ENCODE measurements at regions not wholly inside any gene's neighbourhood (a gene's known extent, or its start where the extent isn't known, plus 50 kb on each side); places are given as distances from the start of the nearest gene placed in this dataset.
"Not testable (repeated sequence)": the region's sequence is repeated elsewhere in the genome, so short reads cannot be mapped to it uniquely, and the experiment has no call there.

DNA sequence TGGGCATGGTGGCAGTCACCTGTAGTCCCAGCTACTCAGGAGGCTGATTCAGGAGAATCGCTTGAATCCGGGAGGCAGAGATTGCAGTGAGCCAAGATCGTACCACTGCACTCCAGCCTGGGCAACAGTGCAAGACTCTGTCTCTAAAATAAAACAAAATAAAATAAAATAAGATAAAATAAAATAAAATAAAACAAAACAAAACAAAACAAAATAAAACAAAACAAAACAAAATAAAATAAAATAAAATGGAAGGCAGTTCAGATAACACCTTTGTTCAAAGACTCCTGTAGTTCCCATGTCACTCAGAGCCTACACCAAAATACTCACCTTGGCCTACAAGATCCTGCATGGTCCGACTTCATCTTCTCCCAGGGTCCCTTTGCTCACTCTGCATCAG, 61.3 kb downstream of the SYF2 start:
- not testable (repeated sequence) for DNase-seq

DNA sequence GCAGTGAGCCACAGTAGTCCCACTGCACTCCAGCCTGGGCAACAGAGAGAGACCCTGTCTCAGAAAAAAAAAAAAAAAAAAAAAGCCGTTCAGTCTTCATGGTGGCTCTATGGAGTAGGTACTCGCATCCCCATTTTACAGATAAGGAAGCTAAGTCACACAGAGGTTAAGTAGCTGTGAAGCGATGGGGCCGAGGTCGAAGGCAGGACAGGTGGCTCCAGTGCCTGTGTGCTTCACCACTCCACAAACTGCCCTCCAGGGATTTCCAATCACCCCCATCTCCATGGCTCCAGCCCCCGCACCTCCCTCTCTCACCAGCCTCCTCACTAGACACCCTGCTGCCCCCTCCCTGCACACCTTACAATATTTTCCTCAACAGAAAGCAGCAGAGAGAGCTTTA, 61.9 kb downstream of the SYF2 start:
- DNase-seq = no peak

DNA sequence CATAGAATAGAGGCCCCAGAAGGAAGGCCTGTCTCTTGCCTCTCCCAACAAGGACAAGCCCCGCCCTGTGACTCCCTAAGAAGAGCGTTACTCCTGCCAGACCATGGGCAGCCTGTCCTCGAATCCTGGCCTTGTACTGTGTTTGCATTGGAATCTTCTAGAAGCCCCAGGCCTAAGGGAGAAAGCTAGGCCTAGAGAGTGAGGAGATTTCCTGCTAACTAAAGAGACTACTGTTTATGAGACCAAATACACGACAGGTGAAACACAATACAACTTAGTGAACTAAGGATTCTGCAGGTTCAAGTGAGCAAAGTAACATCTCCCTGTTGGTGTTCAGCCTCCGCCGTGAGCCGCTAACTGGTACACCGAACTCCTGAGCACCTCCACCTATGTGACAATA, 62.7 kb downstream of the SYF2 start:
- no peak for DNase-seq

DNA sequence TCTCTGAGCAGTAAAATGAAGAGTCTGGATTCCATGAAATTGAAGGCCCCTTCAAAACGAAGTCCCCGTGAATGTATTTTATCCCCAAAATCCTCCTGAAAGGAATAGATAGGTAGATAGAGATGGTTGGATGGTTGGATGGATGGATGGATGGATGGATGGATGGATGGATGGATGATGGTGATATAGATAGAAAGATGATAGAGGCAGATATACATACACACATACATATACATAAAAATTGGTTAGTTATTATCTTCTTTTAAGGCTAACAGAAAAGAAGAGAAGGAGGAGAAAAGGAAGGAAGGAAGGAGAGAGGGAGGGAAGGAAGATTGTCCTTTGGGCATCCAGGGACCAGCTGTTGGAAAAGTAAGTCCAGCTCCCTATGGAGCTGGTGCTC, 63.1 kb downstream of the SYF2 start:
- DNase-seq = no peak

DNA sequence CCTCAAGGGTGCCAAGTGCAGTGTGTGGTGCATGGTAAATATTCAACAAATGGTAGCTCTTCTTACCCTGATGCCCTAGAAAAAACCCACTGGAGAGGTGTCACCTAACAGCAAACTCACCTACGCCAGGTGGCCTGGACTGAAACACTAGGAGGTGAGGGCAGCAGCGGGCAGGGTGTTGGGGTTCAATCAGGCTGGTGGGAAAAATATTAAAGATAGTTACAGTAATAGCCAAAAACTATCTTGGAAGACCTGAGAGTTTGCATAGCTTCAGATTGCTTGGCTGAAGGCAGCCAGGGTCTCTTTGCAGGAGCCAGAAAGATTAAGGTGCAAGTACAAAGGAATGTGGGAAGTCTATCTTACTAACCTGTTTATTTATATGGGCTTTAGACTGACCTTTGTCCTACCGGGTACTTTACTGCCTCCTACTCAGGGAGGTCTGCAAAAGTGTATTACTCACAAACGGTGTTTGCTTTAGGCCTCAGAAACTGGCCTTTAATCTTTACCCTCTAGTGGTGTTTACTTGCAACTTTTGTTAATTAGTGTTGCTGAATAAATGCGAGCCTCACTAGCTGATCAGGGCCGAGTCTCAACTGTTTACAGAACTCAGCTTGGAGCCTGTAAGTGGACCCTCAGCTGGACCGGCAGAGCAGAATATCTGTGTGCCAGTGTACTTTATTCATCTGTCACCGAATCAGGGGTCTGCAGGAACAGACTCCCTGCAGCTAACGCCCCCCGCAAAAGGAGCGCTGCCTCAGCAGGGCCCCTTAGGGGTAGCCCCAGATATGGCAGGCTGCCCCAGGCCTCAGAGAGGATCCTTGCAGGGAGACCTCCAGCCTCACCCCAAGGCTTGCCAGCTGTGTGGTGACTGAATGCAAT, 63.9 kb downstream of the SYF2 start:
- DNase-seq = no peak

DNA sequence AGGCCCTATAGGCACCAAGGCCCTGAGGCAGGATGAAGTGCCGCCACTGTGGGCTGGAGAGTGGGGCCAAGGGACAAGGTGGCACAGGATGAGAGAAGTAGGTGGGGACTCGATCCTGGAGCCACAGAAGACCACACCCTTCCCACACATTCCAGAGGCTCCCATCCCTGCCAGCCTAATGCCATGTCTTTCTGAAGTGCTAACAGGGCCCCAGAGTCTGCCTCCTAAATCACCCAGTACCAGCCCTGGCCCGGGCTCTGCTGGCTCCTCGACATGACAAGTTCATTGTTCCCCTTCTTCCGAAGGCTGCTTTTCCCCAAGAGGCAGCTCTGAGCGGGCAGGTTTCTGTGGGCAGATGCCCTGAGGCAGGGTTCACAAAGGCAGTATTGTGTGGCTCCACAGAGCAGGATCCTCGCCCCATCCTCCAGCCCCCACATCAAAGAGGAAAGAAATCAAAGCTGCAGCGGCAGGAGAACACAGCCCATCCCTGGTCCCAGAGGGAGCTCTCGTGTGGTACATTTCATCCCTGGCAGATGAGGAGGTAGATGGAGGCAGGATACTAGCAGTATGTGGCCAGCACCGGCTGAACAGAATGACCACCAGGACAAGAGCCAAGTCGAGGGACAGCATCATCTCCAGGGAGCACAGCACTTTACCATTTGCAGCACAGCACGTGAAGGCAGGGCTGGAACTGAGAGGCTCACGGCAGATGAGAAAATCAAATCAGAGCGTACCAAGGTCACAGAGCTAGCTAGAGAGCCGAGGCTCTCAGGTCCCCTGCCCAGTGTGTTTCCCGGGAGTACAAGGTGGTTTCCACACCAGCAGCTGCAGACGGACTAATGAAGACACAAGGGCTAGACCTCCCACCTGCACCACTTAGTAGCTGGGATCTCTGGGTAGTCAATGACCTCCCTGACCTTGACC, 64.8 kb downstream of the SYF2 start:
- DNase-seq = no peak

DNA sequence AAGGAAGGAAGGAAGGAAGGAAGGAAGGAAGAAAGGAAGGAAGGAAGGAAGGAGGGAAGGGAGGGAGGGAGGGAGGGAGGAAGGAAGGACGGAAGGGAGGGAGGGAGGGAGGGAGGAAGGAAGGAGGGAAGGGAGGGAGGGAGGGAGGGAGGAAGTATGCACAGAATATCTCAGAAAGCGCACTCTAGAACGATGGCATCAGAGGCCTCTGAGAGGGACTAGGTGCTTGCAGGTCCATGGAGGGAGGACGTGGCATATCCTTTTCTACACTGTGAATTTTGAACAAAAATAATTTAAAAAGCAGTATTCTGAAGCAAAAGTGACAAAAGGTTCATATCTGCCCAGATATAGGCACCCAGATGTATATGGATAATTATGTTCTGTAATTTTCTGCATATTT, 65.5 kb downstream of the SYF2 start:
- no peak for DNase-seq

DNA sequence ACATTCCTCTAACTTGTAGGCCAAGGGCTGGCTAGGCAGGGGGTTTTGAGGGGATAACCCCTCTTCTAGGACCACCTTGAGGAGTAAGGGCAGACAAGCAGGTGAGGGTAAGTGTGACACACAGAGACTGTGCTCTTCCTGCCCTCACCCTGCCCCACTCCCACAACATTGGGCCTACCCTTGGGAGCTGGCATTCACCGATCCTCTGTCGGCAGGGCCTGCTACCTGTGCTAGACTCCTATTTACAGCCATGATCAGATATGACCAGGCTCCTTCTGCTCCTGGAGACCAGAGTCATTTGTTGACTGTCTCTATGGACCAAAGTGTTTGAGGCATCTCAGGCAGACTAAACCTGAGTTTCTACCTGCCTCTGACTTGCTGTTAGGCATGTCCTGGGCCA, 68.3 kb downstream of the SYF2 start:
- no peak for DNase-seq

DNA sequence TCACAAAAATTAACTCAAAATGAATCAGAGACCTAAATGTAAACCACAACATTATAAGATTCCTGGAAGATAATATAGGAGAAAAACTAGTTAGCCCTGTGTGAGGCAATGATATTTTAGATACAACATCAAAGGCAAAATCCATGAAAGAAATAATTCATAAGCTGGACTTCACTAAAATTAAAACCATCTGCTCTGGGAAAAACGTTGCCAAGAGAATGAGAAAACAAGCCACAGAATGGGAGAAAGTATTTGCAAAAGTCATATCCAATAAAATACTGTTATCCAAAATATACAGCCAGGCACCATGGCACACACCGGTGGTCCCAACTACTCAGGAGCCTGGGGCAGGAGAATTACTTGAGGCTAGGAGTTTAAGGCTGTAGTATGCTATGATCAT, 70.3 kb downstream of the SYF2 start:
- no peak for DNase-seq

DNA sequence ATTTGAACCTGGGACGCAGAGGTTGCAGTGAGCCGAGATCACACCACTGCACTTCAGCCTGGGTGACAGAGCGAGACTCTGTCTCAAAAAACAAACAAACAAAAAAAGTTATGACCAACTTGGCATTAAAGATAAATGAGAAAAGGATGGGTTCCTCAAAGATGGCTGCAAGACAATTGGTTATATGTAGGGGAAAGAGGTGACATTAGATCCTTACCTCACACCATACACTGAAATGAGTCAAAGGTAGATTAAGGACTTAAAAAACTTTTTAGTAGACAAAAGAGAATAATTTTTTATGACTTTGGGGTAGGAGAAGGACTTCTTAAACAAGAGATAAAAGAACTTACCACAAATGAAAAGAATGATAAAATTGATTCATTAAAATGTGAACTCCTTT, 74.5 kb downstream of the SYF2 start:
- DNase-seq = no peak

DNA sequence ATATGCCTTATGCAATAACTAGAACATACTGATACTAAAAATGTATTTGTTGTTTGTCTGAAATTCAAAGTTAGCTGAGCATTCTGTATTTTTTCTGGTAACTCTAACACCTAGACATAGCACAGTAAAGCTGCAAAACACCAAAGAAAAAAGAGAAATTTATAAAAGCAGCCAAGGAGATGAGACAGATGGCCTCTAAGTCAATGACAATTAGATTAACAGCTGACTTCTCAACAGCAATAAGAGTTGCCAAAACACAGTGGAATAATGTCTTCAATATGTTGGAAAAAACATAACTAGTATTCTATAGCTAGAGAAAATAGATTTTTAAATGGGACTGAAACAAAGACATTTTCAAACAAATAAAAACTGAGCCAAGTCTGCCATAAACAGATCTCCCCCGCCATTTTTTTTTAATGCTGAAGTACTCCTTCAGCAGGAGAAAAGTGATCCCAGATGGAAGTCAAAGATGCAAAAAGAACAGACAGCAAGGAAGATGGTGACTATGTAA, 81.3 kb downstream of the SYF2 start:
- DNase-seq = no peak

DNA sequence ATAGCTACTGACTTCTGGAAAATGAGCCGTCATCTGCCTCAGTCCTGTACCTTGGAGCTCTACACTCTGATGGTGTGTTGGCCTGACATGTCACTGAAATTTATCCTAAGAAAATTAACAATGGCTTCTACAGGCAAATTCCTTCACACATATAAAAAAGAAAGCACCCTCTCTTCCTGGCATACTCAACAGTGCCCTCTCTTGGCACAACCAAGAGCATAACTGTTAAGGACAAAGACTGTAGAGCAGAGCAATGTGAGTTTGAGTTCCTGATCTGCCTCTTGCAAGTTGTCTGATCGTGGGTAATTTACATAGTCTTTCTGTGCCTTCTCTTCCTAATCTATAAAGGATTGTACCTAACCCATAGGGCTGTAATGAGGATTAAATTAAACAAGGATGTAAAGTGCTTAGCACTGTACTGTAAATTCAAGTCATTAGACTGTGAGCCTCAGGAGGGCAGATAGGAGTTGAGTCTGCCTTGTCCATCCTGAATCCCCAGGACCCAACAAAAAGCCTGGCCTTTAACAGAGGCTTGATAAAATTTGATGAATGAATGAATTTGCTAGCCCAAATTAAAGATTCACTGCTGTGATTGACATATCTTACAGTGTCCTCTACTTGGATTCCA, 83.5 kb downstream of the SYF2 start:
- peak; percentile 55 for DNase-seq

DNA sequence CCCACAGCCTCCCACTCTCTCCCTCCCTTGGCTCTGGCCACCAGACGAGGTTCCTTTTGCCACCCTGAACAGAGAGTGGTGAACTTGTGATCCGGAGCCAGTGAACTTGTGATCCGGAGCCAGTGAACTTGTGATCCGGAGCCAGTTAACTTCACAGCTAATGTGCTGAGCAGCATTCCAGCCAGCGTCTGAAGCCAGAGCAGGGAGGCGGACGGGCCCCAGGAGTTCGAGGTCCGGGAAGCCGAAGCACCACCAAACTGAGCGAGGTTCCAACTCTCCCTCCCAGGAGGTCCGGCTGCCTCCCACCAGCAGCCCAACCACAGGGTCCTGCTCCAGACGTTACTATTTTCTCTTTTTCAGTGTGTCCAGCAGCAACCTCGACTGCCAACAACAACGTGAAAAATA, 85.8 kb downstream of the SYF2 start:
- DNase-seq = no peak

DNA sequence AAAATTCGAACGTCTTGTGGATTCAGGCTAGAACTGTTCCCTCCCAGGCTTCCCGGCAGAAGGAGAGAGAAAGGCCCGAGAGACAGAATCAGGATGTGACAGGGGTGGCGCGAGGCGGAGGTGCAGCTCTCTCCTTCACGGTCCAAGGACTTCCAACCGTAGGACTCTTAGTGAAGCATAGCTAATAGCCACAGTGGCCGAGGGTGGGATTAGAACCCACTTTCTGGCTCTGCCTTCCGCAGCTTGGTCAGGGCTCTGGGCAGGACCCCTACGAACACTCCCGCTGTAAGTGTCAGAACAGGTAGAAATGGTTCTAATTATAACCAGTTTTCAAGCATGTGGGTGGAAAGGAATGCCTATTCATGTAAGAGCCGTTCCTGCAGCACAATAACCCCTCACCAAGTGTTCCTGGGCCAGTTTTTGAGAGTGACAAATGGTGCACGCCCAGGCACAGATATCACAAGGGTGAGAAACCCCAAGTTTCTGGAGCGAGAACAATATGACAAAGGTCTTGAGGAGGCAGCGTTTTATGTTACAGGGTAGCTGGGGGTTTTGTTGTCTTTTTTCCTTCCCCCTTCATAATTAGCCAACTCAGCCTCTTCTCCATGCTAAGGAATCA, 86.4 kb downstream of the SYF2 start:
- no peak for DNase-seq

DNA sequence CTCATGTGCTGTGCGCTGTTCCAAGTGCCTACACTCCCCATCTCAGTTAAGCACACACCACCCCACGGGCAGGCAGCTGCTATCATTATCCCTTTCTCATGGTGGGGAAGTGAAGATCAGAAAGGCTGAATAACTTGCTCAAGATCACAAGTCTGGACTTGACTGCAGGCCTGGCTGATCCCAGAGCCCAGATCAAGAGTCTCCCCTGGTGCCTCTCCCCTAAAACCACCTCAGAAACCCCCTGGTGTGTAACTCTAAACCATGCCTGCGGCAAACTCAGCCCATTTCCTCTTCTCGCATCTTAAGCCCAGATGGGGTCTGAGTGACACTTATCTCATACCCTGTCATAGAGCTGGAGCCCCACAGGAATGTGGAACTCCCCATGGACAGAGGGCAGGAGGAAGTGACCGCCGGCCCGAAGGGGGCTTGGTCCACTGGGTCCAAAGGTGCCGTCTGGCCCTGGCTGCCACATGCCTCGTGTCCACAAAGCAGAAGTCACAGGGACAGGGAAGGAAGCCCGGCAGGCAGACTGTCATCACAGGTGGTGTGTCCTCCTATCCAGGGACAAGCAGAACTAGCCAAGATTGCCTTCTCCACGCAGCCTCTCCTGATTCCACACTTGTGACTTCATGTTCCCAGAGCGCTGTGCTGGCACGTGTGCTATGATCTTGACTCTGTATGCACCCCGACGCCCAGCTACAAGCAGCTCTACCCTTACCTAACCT, 92.1 kb downstream of the SYF2 start:
- no peak for DNase-seq

DNA sequence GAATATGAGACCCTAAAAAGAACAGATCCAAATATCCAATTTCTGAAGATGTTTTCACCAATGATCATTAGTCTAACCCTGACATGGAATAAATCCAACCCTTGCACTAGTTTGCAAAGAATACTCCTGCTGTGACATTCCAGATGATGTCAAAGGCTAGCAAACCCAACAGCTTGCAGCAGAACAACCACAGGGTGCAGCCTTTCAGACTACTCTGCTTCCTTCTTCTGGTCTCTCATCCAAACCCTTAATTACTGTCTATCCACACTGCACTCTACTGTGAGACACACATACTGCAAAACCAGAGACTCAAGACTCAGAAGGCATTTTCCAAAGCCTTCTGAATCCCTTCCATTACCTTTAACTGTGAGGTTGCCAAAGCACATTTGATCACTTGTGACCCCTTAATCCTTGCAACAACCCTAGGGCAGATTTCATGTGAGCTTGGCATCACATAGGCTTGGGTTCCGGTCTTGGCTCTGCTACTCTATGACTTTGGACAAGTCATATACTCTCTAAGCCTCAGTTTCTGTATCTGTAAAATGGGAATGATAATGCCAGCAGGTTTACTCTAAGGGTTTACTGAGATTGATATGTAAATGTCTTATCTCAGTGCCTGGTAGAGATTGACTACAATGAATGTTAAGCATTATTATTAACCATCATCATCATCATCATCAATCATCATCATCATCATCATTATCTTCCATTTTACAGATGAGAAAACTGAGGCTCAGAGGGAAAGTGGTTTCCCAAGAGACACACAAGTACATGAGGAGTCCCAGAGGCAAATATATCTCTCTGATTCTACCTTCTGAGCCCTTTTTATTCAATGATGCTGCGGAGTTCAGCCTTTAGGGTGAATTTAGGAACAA, 94.5 kb downstream of the SYF2 start:
- no peak for DNase-seq

DNA sequence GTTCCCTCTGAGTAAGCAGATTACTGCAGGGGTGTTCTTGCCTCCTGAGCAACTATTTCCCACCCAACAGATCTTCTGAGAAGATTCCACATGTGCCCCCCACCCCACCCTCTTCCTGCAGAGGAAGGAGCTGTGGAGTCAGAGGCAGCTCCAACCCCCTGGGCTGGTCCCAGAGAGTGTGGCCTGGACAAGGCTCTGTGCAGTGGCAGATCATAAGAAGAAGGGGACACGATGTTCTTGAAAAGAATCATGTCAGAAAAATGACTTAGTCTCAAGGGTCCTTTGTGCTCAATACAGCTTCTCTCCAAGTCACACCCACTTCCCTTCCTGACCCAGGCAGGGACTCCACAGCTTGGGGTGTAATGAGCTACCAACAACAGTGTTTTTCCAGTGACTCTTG, 95.2 kb downstream of the SYF2 start:
- DNase-seq = no peak

DNA sequence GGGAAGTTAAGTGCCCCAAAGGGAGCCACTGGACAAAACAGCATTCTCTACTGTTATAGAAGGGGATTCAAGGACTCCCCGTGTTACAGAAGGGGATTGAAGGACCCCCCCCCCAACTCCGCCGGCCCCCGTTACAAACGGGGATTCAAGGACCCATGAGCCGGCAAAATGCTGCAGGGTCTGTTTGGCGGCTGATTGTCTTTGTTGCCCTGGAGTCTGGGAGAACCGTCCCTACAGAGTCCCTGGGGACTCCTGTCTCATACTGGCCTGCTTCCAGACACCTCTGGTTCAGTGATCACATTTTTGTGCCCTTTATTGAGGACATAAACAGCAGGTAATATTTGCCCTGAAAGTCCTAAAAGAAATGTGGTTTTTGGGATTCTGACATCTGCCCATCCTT, 96.4 kb downstream of the SYF2 start:
- DNase-seq = no peak

DNA sequence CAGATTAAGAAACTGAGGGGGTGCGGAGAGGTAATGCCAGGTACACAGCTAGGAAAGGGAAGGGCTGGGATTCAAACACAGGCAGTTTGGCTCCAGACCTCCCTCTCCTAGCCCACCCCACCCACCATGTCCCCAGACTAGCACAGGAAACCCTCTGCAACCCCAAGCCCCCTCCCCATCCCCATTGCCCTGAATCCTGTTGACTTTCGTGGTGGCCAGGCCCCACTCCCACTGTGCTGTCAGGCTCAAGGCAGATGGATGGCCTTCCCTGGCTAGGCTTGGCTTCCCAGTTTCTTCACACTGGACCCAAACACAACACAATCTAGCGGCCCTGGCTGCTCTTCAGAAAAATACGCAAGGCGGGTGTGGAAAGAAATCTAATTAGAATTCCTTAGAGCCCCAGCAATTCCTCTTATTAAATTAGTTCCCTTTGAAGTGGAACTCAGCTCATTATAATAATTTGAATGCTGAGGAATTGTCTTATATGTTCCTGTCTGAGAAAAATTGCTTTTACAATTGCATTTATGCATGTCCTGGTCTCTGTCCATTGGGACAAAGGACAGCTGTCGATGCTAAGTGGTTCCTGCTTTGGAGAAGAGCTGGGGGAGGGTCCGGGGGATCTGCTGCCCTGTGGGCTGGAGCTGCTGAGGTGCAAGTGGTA, 97.4 kb downstream of the SYF2 start:
- DNase-seq = no peak

DNA sequence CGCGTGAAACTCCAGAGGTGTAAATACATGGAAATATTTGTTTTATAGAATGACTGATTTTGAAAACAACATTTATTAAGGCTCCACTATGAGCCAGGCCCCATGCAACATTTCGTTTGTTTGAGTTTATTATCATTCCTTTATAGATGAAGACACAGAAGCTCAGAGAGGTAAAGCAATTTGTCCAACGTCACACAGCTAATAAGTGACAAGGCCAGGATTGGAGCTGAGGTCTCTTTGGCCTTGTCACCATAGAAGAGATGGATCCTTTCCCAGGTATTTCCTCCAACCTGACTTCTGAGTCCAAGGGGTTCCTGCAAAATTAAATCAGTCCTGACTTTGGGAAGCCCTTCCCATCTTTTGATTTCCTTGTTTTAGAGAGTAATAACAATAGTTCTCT, 98.0 kb downstream of the SYF2 start:
- DNase-seq = no peak

DNA sequence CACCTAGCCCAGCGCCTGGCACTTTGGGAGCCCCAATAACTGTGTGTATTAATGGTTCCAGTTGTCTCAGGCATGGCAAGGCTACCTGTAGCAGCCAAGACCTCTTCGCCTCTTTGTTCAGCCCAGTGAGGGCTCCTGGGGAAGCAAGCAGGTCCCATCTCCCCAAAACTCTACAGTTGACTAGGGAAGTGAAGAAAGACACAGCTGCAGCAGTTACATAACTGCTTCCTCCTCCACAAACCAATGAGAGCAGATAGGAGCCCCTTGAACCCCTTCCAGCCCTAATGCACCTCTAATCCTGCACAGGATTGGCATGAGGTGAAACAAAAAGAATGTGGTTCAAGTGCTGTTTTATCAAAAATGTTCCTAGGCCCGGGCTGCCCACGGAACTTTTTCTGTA, 100.5 kb downstream of the SYF2 start:
- no peak for DNase-seq

Data from CD4-positive, alpha-beta T cell treated with Interleukin-12 subunit alpha and Interleukin-12 subunit beta, for 1 hour (primary cell).